GM12891 (cell line): ENCODE measurements at regions not wholly inside any gene's neighbourhood (a gene's known extent, or its start where the extent isn't known, plus 50 kb on each side); places are given as distances from the start of the nearest gene placed in this dataset.
"Not testable (repeated sequence)": the region's sequence is repeated elsewhere in the genome, so short reads cannot be mapped to it uniquely, and the experiment has no call there.

ENCODE experiments used
- POLR2A ChIP-seq: IDR thresholded peaks from 2 replicates; pipeline ENCODE4 v1.6.1; 2011; ENCODE audit warnings: low read depth, low read length, control low read depth
- POLR2AphosphoS5 ChIP-seq: IDR thresholded peaks from 2 replicates; pipeline ENCODE4 v1.6.1; 2011; ENCODE audit warnings: low read depth, low read length, control low read depth
- TAF1 ChIP-seq: IDR thresholded peaks from 2 replicates; pipeline ENCODE4 v1.6.1; 2011; ENCODE audit warnings: low read depth, low read length, control low read depth

- not testable (repeated sequence) for TF ChIP-seq POLR2A, TAF1, POLR2AphosphoS5
Observed at GRCh38 chr15:30196009-30196375, 61.1 kb downstream of the GOLGA8T start.
